Esophagus muscularis mucosa (tissue), 3 donors: ENCODE measurements at regions not wholly inside any gene's neighbourhood (a gene's known extent, or its start where the extent isn't known, plus 50 kb on each side); places are given as distances from the start of the nearest gene placed in this dataset.

Experiments used
- EP300 ChIP-seq: sonication (generic); formaldehyde crosslinking; IDR thresholded peaks from one replicate; pipeline ENCODE4 v1.6.1; 2017; ENCODE audit warnings: antibody characterized with exemption
- POLR2AphosphoS5 ChIP-seq, 2 donors: sonication (generic); formaldehyde crosslinking; IDR thresholded peaks; one replicate each; pipeline ENCODE4 v1.6.1; 2017; ENCODE audit warnings: antibody characterized with exemption in 2 of 2

DNA sequence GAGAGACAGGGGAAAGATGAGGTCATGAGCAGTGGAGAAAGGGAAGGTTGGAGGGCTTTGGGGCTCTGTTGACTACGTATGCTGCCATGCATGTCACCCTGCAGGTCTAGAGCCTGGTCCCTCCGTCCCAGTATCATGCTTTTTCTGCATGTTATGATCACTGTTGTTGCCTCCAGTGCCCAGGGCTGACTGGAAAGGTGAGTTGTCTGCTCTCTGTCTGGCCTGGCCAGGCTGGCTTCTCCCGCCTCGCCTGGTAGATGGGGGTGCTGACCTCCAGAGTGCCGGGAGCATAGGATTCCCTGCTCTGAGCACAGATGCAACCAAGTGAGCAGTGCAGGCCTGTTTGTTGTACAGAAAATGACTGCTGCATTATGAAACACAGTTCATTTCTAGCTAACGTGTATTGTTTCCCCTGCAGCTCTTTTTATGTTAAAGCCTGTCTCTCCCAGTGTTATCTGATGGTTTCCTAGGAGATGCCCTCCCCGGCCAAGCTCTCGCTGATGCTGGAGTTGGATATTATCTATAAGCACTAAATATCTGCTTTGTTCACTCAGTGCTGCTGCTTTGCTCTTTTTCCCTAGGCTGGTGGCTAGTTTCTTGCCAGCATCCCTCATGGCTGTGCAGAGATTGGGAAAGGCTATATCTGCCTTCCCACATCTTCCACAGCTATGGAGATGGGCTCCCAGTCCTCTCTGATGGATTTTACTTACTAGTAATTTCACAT lies 158.2 kb downstream of the TDRD15 start:
- TF ChIP-seq POLR2AphosphoS5 (IDR thresholded peaks at IDR 0.05) (no peak), EP300 (no peak)
